Adipocyte (in vitro differentiated cells): ENCODE measurements at regions not wholly inside any gene's neighbourhood (a gene's known extent, or its start where the extent isn't known, plus 50 kb on each side); places are given as distances from the start of the nearest gene placed in this dataset.

Experiments used
- DNase-seq: peaks from one replicate; pipeline ENCODE4 v3.0.0-alpha.2; 2015; ENCODE audit warnings: low read depth
- H3K27me3 ChIP-seq: replicated peaks from 2 replicates; pipeline ENCODE4 v1.7.0; 2013; ENCODE audit warnings: mild to moderate bottlenecking, low read length, moderate library complexity; ENCODE audit not compliant: control insufficient read depth, insufficient read depth
- H3K36me3 ChIP-seq: 2 replicates; pipeline ENCODE4 v1.7.0; 2013; ENCODE audit warnings: low read length, mild to moderate bottlenecking, moderate library complexity; ENCODE audit not compliant: control insufficient read depth, insufficient read depth, severe bottlenecking
- H3K4me1 ChIP-seq: 2 replicates; pipeline ENCODE4 v1.7.0; 2013; ENCODE audit warnings: mild to moderate bottlenecking, low read length, moderate library complexity; ENCODE audit not compliant: control insufficient read depth, insufficient read depth
- H3K4me3 ChIP-seq: 2 replicates; pipeline ENCODE4 v1.7.0; 2013; ENCODE audit warnings: mild to moderate bottlenecking, low read length, moderate library complexity
- H3K9ac ChIP-seq: 2 replicates; pipeline ENCODE4 v1.7.0; 2013; ENCODE audit warnings: mild to moderate bottlenecking, low read length, moderate library complexity
- H3K9me3 ChIP-seq: 2 replicates; pipeline ENCODE4 v1.7.0; 2013; ENCODE audit warnings: mild to moderate bottlenecking, low read length, moderate library complexity; ENCODE audit not compliant: control insufficient read depth

- H3K4me3 ChIP-seq = no peak overlapping the region
- H3K9ac ChIP-seq = no peak overlapping the region
- no peak for DNase-seq
- H3K9me3 ChIP-seq = peaks cover 4% of the 10 kb centered on the region
- peaks cover 6% of the 10 kb centered on the region for H3K4me1 ChIP-seq
- H3K36me3 ChIP-seq = no peaks in the 10 kb centered on the region
- no peaks in the 10 kb centered on the region for H3K27me3 ChIP-seq
Observed at GRCh38 chr10:4687397-4687796, 138.6 kb upstream of the AKR1E2 start.

- Histone ChIP-seq H3K27me3 (no peaks in the 10 kb centered on the region), H3K9me3 (peaks cover 4% of the 10 kb centered on the region), H3K9ac (no peak overlapping the region), H3K4me3 (no peak overlapping the region), H3K36me3 (no peaks in the 10 kb centered on the region), H3K4me1 (peaks cover 4% of the 10 kb centered on the region)
- DNase-seq = peak; percentile 55
Observed at GRCh38 chr10:4686644-4686996, 139.4 kb upstream of the AKR1E2 start.

GRCh38 chr10:4685904-4686643, 139.9 kb upstream of the AKR1E2 start:
- Histone ChIP-seq H3K9me3 (peaks cover 4% of the 10 kb centered on the region), H3K36me3 (no peaks in the 10 kb centered on the region), H3K9ac (no peak overlapping the region), H3K27me3 (no peaks in the 10 kb centered on the region), H3K4me3 (no peak overlapping the region), H3K4me1 (no peaks in the 10 kb centered on the region)
- no peak for DNase-seq

- no peak for DNase-seq
- H3K4me1 ChIP-seq = no peaks in the 10 kb centered on the region
- H3K9ac ChIP-seq = no peak overlapping the region
- no peaks in the 10 kb centered on the region for H3K36me3 ChIP-seq
- H3K4me3 ChIP-seq = no peak overlapping the region
- H3K9me3 ChIP-seq = peaks cover 4% of the 10 kb centered on the region
- H3K27me3 ChIP-seq = no peaks in the 10 kb centered on the region
Observed at GRCh38 chr10:4685491-4685890, 140.5 kb upstream of the AKR1E2 start.

- Histone ChIP-seq H3K4me3 (no peak overlapping the region), H3K4me1 (no peaks in the 10 kb centered on the region), H3K27me3 (no peaks in the 10 kb centered on the region), H3K36me3 (no peaks in the 10 kb centered on the region), H3K9ac (no peak overlapping the region), H3K9me3 (peaks cover 3% of the 10 kb centered on the region)
- DNase-seq = no peak
Observed at GRCh38 chr10:4684434-4684833, 141.6 kb upstream of the AKR1E2 start.

GRCh38 chr10:4683838-4684237, 142.2 kb upstream of the AKR1E2 start:
- DNase-seq = no peak
- no peak overlapping the region for H3K4me3 ChIP-seq
- H3K4me1 ChIP-seq = peaks cover under 1% of the 10 kb centered on the region
- H3K36me3 ChIP-seq = no peaks in the 10 kb centered on the region
- H3K9me3 ChIP-seq = no peaks in the 10 kb centered on the region
- no peak overlapping the region for H3K9ac ChIP-seq
- H3K27me3 ChIP-seq = no peaks in the 10 kb centered on the region

GRCh38 chr10:4683137-4683536, 142.9 kb upstream of the AKR1E2 start:
- DNase-seq = no peak
- Histone ChIP-seq H3K4me1 (peaks cover 7% of the 10 kb centered on the region), H3K9me3 (no peaks in the 10 kb centered on the region), H3K4me3 (no peak overlapping the region), H3K27me3 (no peaks in the 10 kb centered on the region), H3K9ac (no peak overlapping the region), H3K36me3 (no peaks in the 10 kb centered on the region)

- no peak overlapping the region for H3K4me3 ChIP-seq
- no peak for DNase-seq
- no peaks in the 10 kb centered on the region for H3K36me3 ChIP-seq
- H3K4me1 ChIP-seq = peaks cover 18% of the 10 kb centered on the region
- no peaks in the 10 kb centered on the region for H3K27me3 ChIP-seq
- no peaks in the 10 kb centered on the region for H3K9me3 ChIP-seq
- peak overlapping the region; percentile 69 for H3K9ac ChIP-seq
Observed at GRCh38 chr10:4678951-4679671, 146.9 kb upstream of the AKR1E2 start.

GRCh38 chr10:4678023-4678950, 147.7 kb upstream of the AKR1E2 start:
- DNase-seq = peak; percentile 61
- H3K4me3 ChIP-seq = peak overlapping the region; percentile 43

GRCh38 chr10:4677296-4678021, 148.5 kb upstream of the AKR1E2 start:
- no peak for DNase-seq
- H3K9ac ChIP-seq = peak overlapping the region; percentile 69
- H3K4me1 ChIP-seq = peaks cover 26% of the 10 kb centered on the region
- no peaks in the 10 kb centered on the region for H3K9me3 ChIP-seq
- H3K27me3 ChIP-seq = no peaks in the 10 kb centered on the region
- peak overlapping the region; percentile 43 for H3K4me3 ChIP-seq
- no peaks in the 10 kb centered on the region for H3K36me3 ChIP-seq

More at GRCh38 chr10:4678023-4678950, 147.7 kb upstream of the AKR1E2 start:
- Histone ChIP-seq H3K9me3 (no peaks in the 10 kb centered on the region), H3K36me3 (no peaks in the 10 kb centered on the region), H3K27me3 (no peaks in the 10 kb centered on the region), H3K9ac (peak overlapping the region; percentile 69), H3K4me1 (peaks cover 18% of the 10 kb centered on the region)
